Uterus (tissue), 2 donors: ENCODE measurements at regions not wholly inside any gene's neighbourhood (a gene's known extent, or its start where the extent isn't known, plus 50 kb on each side); places are given as distances from the start of the nearest gene placed in this dataset.

ENCODE experiments used
- CTCF ChIP-seq, 4 experiments: fragments of 200-600 bp in 2 of 4; fragments of 450-650 bp in 2 of 4; sonication (generic) in 2 of 4; IDR thresholded peaks; one replicate each; pipeline ENCODE4 v1.5.1; 2016 to 2019; ENCODE audit warnings: antibody characterized with exemption in 4 of 4, mild to moderate bottlenecking in 2 of 4, moderate library complexity in 1 of 4
- POLR2A ChIP-seq, 2 donors: fragments of 450-650 bp; IDR thresholded peaks; one replicate each; pipeline ENCODE4 v1.6.1; 2016; ENCODE audit warnings: antibody characterized with exemption in 2 of 2, mild to moderate bottlenecking in 1 of 2, moderate library complexity in 1 of 2

- no peak for TF ChIP-seq POLR2A (IDR thresholded peaks at IDR 0.05)
- TF ChIP-seq CTCF (IDR thresholded peaks at IDR 0.05): no peak
These were observed 130.7 kb upstream of the SPHKAP start for GRCh38 chr2:228312172-228312571.
